C4-2B (cell line): ENCODE measurements at regions not wholly inside any gene's neighbourhood (a gene's known extent, or its start where the extent isn't known, plus 50 kb on each side); places are given as distances from the start of the nearest gene placed in this dataset.

ENCODE experiments used
- H3K27ac ChIP-seq: fragments of 450-650 bp; 2 replicates; pipeline ENCODE4 v1.5.1; 2017
- CTCF ChIP-seq: fragments of 450-650 bp; conservative IDR thresholded peaks from 2 replicates; pipeline ENCODE4 v1.5.1; 2017; ENCODE audit warnings: mild to moderate bottlenecking
- ZFX ChIP-seq: fragments of 450-650 bp; IDR thresholded peaks from 2 replicates; pipeline ENCODE4 v1.6.1; 2017

- TF ChIP-seq CTCF (no peak), ZFX (no peak)
- no peak overlapping the region for H3K27ac ChIP-seq
Observed at GRCh38 chr6:55960344-55960743, 85.0 kb upstream of the BMP5 start.

DNA sequence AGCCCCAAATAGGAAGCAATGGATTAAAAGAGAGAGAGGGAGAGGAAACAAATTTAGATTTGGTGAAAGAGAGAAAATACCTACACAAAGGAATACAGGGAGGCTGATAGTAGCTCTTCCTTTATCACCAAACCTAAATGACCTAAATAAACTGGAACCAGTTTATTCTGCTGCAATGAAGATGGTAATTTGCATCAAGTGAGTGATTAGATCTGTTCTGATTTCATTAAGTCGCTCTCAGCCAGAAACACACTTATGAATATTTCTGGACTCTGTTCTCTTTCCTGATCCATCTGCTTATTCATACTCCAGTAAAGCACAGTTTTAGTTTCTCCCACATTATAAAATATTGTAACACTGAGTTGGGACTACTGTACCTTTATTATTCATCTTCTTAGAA is 83.4 kb upstream of the BMP5 start:
- H3K27ac ChIP-seq, result no peak overlapping the region
- TF ChIP-seq ZFX (no peak), CTCF (no peak)

- no peak overlapping the region for H3K27ac ChIP-seq
- no peak for TF ChIP-seq ZFX
- TF ChIP-seq CTCF, result no peak
Observed at GRCh38 chr6:55957961-55958422, 82.6 kb upstream of the BMP5 start.

GRCh38 chr6:55955684-55956083 is 80.3 kb upstream of the BMP5 start:
- no peak overlapping the region for H3K27ac ChIP-seq
- TF ChIP-seq ZFX, result no peak
- TF ChIP-seq CTCF, result no peak

- no peak for TF ChIP-seq CTCF
- no peak for TF ChIP-seq ZFX
Observed at GRCh38 chr6:55954436-55954835, 79.0 kb upstream of the BMP5 start.

GRCh38 chr6:55953335-55953734 is 77.9 kb upstream of the BMP5 start:
- TF ChIP-seq ZFX (no peak), CTCF (peak; percentile 65)
- H3K27ac ChIP-seq, result no peak overlapping the region

More at GRCh38 chr6:55954436-55954835, 79.0 kb upstream of the BMP5 start:
- no peak overlapping the region for H3K27ac ChIP-seq

DNA sequence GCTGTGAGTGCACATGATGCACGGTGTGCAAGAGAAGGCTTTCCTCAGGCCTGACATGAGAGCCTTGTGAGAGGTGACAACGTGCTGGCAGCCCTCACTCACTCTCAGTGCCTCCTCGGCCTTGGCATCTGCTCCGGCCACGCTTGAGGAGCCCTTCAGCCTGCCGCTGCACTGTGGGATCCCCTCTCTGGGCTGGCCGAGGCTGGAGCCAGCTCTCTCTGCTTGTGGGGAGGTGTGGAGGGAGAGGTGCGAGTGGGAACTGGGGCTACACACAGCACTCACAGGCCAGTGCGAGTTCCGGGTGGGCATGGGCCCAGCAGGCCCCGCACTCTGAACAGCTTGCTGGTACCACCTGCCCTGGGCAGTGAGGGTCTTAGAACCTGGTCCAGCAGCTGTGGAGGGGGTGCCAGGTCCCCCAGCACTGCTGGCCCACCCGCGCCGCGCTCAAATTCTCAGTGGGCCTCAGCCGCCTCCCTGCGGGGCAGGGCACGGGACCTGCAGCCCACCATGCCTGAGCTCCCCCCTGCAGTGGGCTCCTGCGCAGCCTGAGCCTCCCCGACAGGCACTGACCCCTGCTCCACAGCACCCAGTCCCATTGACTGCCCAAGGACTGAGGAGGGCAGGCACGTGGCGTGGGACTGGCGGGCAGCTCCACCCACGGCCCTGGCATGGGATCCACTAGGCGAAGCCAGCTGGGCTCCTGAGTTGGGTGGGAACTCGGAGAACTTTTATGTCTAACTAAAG is 74.9 kb upstream of the BMP5 start:
- no peak overlapping the region for H3K27ac ChIP-seq
- TF ChIP-seq ZFX (no peak), CTCF (no peak)
